Upper lobe of left lung (tissue), 6 donors: ENCODE measurements at regions not wholly inside any gene's neighbourhood (a gene's known extent, or its start where the extent isn't known, plus 50 kb on each side); places are given as distances from the start of the nearest gene placed in this dataset.
A peak's percentile ranks its signal among the peaks of the same experiment; 100 is the strongest.
"Not testable (repeated sequence)": the region's sequence is repeated elsewhere in the genome, so short reads cannot be mapped to it uniquely, and the experiment has no call there.

Source experiments
- ATAC-seq, 2 donors: fragments of 200-7000 bp; cut with Tn5 transposase; one replicate each; pipeline ENCODE4 v1.9.1; 2022; ENCODE audit warnings: mild to moderate bottlenecking in 2 of 2, moderate library complexity in 2 of 2; ENCODE audit not compliant: low FRiP score in 2 of 2
- DNase-seq, 2 donors: peaks; one replicate each; pipeline ENCODE4 v3.0.0-alpha.2; 2019 to 2020
- H3K27ac ChIP-seq, 4 donors: fragments of 200-600 bp; sonication (generic); one replicate each; pipeline ENCODE4 v1.5.1; 2016 to 2019
- H3K27me3 ChIP-seq, 4 donors: fragments of 200-600 bp; sonication (generic); one replicate each; pipeline ENCODE4 v1.5.1; 2017 to 2019
- H3K36me3 ChIP-seq, 4 donors: fragments of 200-600 bp; sonication (generic); one replicate each; pipeline ENCODE4 v1.5.1; 2016 to 2019
- H3K4me1 ChIP-seq, 4 donors: fragments of 200-600 bp; sonication (generic); one replicate each; pipeline ENCODE4 v1.5.1; 2018 to 2019
- H3K4me3 ChIP-seq, 4 donors: fragments of 200-600 bp; sonication (generic); one replicate each; pipeline ENCODE4 v1.5.1; 2017 to 2019; ENCODE audit warnings: mild to moderate bottlenecking in 2 of 4, moderate library complexity in 1 of 4
- H3K9me3 ChIP-seq, 4 donors: fragments of 200-600 bp; sonication (generic); one replicate each; pipeline ENCODE4 v1.5.1; 2018 to 2019
- EP300 ChIP-seq, 4 donors: sonication (generic); formaldehyde crosslinking; IDR thresholded peaks; one replicate each; pipeline ENCODE4 v1.5.1; 2017; ENCODE audit warnings: antibody characterized with exemption in 4 of 4, control low read depth in 2 of 4
- POLR2A ChIP-seq, 4 donors: fragments of 450-650 bp; IDR thresholded peaks; one replicate each; pipeline ENCODE4 v1.5.1; 2016 to 2017; ENCODE audit warnings: antibody characterized with exemption in 4 of 4, mild to moderate bottlenecking in 2 of 4
- POLR2AphosphoS5 ChIP-seq, 2 donors: sonication (generic); formaldehyde crosslinking; IDR thresholded peaks; one replicate each; pipeline ENCODE4 v1.5.1; 2017; ENCODE audit warnings: antibody characterized with exemption in 2 of 2
- WGBS, 2 donors: methylation state at CpG; one replicate each; pipeline ENCODE4 v1.1.5; 2017 to 2018; 5-methylcytosine and 5-hydroxymethylcytosine counted together
- TF ChIP-seq, protein P1 (sequence below), 6 experiments: fragments of 450-650 bp in 4 of 6; fragments of 200-600 bp in 2 of 6; sonication (generic) in 2 of 6; IDR thresholded peaks; one replicate each; pipeline ENCODE4 v1.5.1; 2016 to 2019; ENCODE audit warnings: antibody characterized with exemption in 6 of 6
- donor health status: DM: no; HTN: no; CAD: no; lungs with moderate emphysema.
- donor health status: DM: no; HTN: yes; CAD: no; lungs with severe emphysema.

- no peaks in the 10 kb centered on the region for H3K4me1 ChIP-seq
- DNase-seq (no peak), ATAC-seq (no peak)
- H3K27me3 ChIP-seq, result no peaks in the 10 kb centered on the region
- 81 to 93% methylated on average over 2 of the region's 2 CpGs for WGBS, 2 donors
- no peak overlapping the region for H3K27ac ChIP-seq
- no peaks in the 10 kb centered on the region for H3K36me3 ChIP-seq
- no peak overlapping the region for H3K4me3 ChIP-seq
- TF ChIP-seq EP300 (IDR thresholded peaks at IDR 0.05), result no peak
- TF ChIP-seq, protein P1, sequence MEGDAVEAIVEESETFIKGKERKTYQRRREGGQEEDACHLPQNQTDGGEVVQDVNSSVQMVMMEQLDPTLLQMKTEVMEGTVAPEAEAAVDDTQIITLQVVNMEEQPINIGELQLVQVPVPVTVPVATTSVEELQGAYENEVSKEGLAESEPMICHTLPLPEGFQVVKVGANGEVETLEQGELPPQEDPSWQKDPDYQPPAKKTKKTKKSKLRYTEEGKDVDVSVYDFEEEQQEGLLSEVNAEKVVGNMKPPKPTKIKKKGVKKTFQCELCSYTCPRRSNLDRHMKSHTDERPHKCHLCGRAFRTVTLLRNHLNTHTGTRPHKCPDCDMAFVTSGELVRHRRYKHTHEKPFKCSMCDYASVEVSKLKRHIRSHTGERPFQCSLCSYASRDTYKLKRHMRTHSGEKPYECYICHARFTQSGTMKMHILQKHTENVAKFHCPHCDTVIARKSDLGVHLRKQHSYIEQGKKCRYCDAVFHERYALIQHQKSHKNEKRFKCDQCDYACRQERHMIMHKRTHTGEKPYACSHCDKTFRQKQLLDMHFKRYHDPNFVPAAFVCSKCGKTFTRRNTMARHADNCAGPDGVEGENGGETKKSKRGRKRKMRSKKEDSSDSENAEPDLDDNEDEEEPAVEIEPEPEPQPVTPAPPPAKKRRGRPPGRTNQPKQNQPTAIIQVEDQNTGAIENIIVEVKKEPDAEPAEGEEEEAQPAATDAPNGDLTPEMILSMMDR (IDR thresholded peaks at IDR 0.05), result no peak
- TF ChIP-seq POLR2AphosphoS5 (IDR thresholded peaks at IDR 0.05), result no peak
- TF ChIP-seq POLR2A (IDR thresholded peaks at IDR 0.05), result no peak
- H3K9me3 ChIP-seq, result no peaks in the 10 kb centered on the region
Measured at GRCh38 chr6:138664745-138665144, 108.8 kb upstream of the CCDC28A start.

DNA sequence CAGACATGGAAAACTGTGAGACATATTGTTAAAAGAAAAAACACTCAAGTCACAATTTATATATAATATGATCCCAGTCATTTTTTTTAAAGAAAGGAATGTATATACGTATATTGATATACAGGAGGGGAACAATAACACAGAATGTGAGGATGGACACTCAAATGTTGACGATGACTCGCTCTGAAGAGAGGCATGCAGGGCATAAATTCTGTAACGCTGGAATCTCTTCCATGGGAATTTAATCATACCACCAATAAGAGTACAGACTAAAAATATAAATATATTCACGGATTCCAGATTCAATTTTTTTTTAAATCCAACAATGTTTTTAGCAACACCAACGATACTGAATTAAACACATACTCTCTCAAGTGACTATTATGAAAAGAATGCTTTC is 106.9 kb upstream of the CCDC28A start:
- WGBS, 2 donors, result 91 to 95% methylated on average over 6 of the region's 6 CpGs
- Histone ChIP-seq H3K9me3 (no peaks in the 10 kb centered on the region), H3K4me1 (no peaks in the 10 kb centered on the region), H3K27ac (no peak overlapping the region), H3K4me3 (no peak overlapping the region), H3K27me3 (no peaks in the 10 kb centered on the region), H3K36me3 (no peaks in the 10 kb centered on the region)
- TF ChIP-seq POLR2A (IDR thresholded peaks at IDR 0.05) (no peak), EP300 (IDR thresholded peaks at IDR 0.05) (no peak), POLR2AphosphoS5 (IDR thresholded peaks at IDR 0.05) (no peak)
- TF ChIP-seq, protein P1 (IDR thresholded peaks at IDR 0.05), result no peak
- DNase-seq (no peak), ATAC-seq (no peak)

GRCh38 chr6:138667408-138667807 is 106.2 kb upstream of the CCDC28A start:
- TF ChIP-seq EP300 (IDR thresholded peaks at IDR 0.05), result no peak
- TF ChIP-seq POLR2AphosphoS5 (IDR thresholded peaks at IDR 0.05), result no peak
- no peak for TF ChIP-seq POLR2A (IDR thresholded peaks at IDR 0.05)
- TF ChIP-seq, protein P1 (IDR thresholded peaks at IDR 0.05), result no peak
- H3K27me3 ChIP-seq, result no peaks in the 10 kb centered on the region

GRCh38 chr6:138671351-138671750 is 102.2 kb upstream of the CCDC28A start:
- no peaks in the 10 kb centered on the region for H3K36me3 ChIP-seq
- ATAC-seq (no peak), DNase-seq (no peak)
- TF ChIP-seq POLR2A (IDR thresholded peaks at IDR 0.05) (no peak), EP300 (IDR thresholded peaks at IDR 0.05) (no peak), POLR2AphosphoS5 (IDR thresholded peaks at IDR 0.05) (no peak)
- TF ChIP-seq, protein P1 (IDR thresholded peaks at IDR 0.05), result no peak
- H3K27me3 ChIP-seq, result no peaks in the 10 kb centered on the region
- H3K9me3 ChIP-seq, result no peaks in the 10 kb centered on the region
- H3K4me3 ChIP-seq, result no peak overlapping the region
- peaks cover 0 to 4% (median 0%) of the 10 kb centered on the region in 4 donors for H3K4me1 ChIP-seq
- H3K27ac ChIP-seq, result no peak overlapping the region
- WGBS, 2 donors, result 89% methylated on average over 4 of the region's 4 CpGs

More at GRCh38 chr6:138667408-138667807, 106.2 kb upstream of the CCDC28A start:
- H3K4me3 ChIP-seq, result no peak overlapping the region
- DNase-seq, result no peak
- no peak for ATAC-seq
- H3K27ac ChIP-seq, result no peak overlapping the region
- no peaks in the 10 kb centered on the region for H3K9me3 ChIP-seq
- no peaks in the 10 kb centered on the region for H3K4me1 ChIP-seq
- H3K36me3 ChIP-seq, result no peaks in the 10 kb centered on the region
- WGBS, 2 donors, result 81 to 92% methylated on average over 1 of the region's 1 CpG

GRCh38 chr6:138673346-138674014 is 100.1 kb upstream of the CCDC28A start:
- no peak overlapping the region for H3K27ac ChIP-seq
- H3K36me3 ChIP-seq, result no peaks in the 10 kb centered on the region
- ATAC-seq (peak in 1 of 2 donors; percentile 61), DNase-seq (no peak)
- H3K4me3 ChIP-seq, result no peak overlapping the region
- 18 to 25% methylated on average over 2 of the region's 2 CpGs for WGBS, 2 donors
- peaks cover 0 to 4% (median 0%) of the 10 kb centered on the region in 4 donors for H3K4me1 ChIP-seq
- no peaks in the 10 kb centered on the region for H3K27me3 ChIP-seq
- no peaks in the 10 kb centered on the region for H3K9me3 ChIP-seq
- no peak for TF ChIP-seq POLR2A (IDR thresholded peaks at IDR 0.05)
- no peak for TF ChIP-seq POLR2AphosphoS5 (IDR thresholded peaks at IDR 0.05)
- TF ChIP-seq EP300 (IDR thresholded peaks at IDR 0.05), result no peak
- TF ChIP-seq, protein P1 (IDR thresholded peaks at IDR 0.05), result no peak

DNA sequence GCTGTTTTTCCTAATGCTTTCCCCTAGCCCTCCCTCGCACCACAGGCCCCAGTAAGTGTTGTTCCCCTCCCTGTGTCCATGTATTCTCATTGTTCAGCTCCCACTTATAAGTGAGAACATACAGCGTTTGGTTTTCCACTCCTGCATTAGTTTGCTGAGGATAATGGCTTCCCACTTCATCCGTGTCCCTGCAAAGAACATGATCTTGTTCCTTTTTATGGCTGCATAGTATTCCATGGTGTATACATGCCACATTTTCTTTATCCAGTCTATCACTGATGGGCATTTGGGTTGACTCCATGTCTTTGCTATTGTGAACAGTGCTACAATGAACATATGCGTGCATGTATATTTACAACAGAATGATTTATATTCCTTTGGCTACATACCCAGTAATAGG is 99.1 kb upstream of the CCDC28A start:
- not testable (repeated sequence) for H3K4me1 ChIP-seq, H3K9me3 ChIP-seq, H3K36me3 ChIP-seq, DNase-seq, ATAC-seq, H3K4me3 ChIP-seq, H3K27ac ChIP-seq, H3K27me3 ChIP-seq
- 75 to 99% methylated on average over 4 of the region's 4 CpGs for WGBS, 2 donors
